GM18508 (cell line): ENCODE measurements at regions not wholly inside any gene's neighbourhood (a gene's known extent, or its start where the extent isn't known, plus 50 kb on each side); places are given as distances from the start of the nearest gene placed in this dataset.
"Not testable (repeated sequence)": the region's sequence is repeated elsewhere in the genome, so short reads cannot be mapped to it uniquely, and the experiment has no call there.

Experiments
- ATAC-seq: cut with Tn5 transposase; IDR thresholded peaks from one replicate; pipeline ENCODE4 v1.9.1; 2021; ENCODE audit warnings: moderate number of reproducible peaks; ENCODE audit not compliant: insufficient read depth, unreplicated experiment

- ATAC-seq = no peak
Measured at GRCh38 chr9:25857147-25857546, 178.9 kb upstream of the TUSC1 start.

- no peak for ATAC-seq
Measured at GRCh38 chr9:25850803-25851202, 172.6 kb upstream of the TUSC1 start.

- ATAC-seq = no peak
Measured at GRCh38 chr9:25845867-25846266, 167.6 kb upstream of the TUSC1 start.

GRCh38 chr9:25830381-25830780 lies 152.1 kb upstream of the TUSC1 start:
- no peak for ATAC-seq

GRCh38 chr9:25827626-25828025 lies 149.4 kb upstream of the TUSC1 start:
- no peak for ATAC-seq

GRCh38 chr9:25816439-25816838 lies 138.2 kb upstream of the TUSC1 start:
- no peak for ATAC-seq

GRCh38 chr9:25814023-25814422 lies 135.8 kb upstream of the TUSC1 start:
- ATAC-seq = no peak

- no peak for ATAC-seq
Measured at GRCh38 chr9:25813478-25813877, 135.2 kb upstream of the TUSC1 start.

GRCh38 chr9:25808554-25808953 lies 130.3 kb upstream of the TUSC1 start:
- no peak for ATAC-seq

- no peak for ATAC-seq
Measured at GRCh38 chr9:25804856-25805255, 126.6 kb upstream of the TUSC1 start.

- not testable (repeated sequence) for ATAC-seq
Measured at GRCh38 chr9:25801989-25802388, 123.7 kb upstream of the TUSC1 start.

GRCh38 chr9:25773805-25774204 lies 95.6 kb upstream of the TUSC1 start:
- no peak for ATAC-seq

- ATAC-seq = no peak
Measured at GRCh38 chr9:25755951-25756350, 77.7 kb upstream of the TUSC1 start.

- ATAC-seq = no peak
Measured at GRCh38 chr9:25752398-25752797, 74.2 kb upstream of the TUSC1 start.

- ATAC-seq = no peak
Measured at GRCh38 chr9:25742256-25742655, 64.0 kb upstream of the TUSC1 start.

GRCh38 chr9:25733336-25733982 lies 55.2 kb upstream of the TUSC1 start:
- no peak for ATAC-seq

GRCh38 chr9:25731895-25732794 lies 53.9 kb upstream of the TUSC1 start:
- ATAC-seq = not testable (repeated sequence)
